GM19463 (cell line): ENCODE measurements at regions not wholly inside any gene's neighbourhood (a gene's known extent, or its start where the extent isn't known, plus 50 kb on each side); places are given as distances from the start of the nearest gene placed in this dataset.

Experiments used
- ATAC-seq: cut with Tn5 transposase; IDR thresholded peaks from one replicate; pipeline ENCODE4 v1.9.1; 2021; ENCODE audit warnings: mild to moderate bottlenecking, moderate library complexity; ENCODE audit not compliant: unreplicated experiment

GRCh38 chr9:18371141-18371540 lies 102.8 kb upstream of the ADAMTSL1 start:
- no peak for ATAC-seq

- ATAC-seq, result no peak
Observed at GRCh38 chr9:18371621-18372020, 102.3 kb upstream of the ADAMTSL1 start.

- ATAC-seq, result no peak
Observed at GRCh38 chr9:18379073-18379811, 94.7 kb upstream of the ADAMTSL1 start.

GRCh38 chr9:18382243-18382642 lies 91.7 kb upstream of the ADAMTSL1 start:
- no peak for ATAC-seq

- ATAC-seq, result no peak
Observed at GRCh38 chr9:18384066-18384465, 89.9 kb upstream of the ADAMTSL1 start.

- ATAC-seq, result no peak
Observed at GRCh38 chr9:18385696-18386490, 88.1 kb upstream of the ADAMTSL1 start.

GRCh38 chr9:18390393-18390792 lies 83.6 kb upstream of the ADAMTSL1 start:
- ATAC-seq, result no peak

GRCh38 chr9:18393340-18394130 lies 80.4 kb upstream of the ADAMTSL1 start:
- no peak for ATAC-seq

- no peak for ATAC-seq
Observed at GRCh38 chr9:18394847-18395351, 79.1 kb upstream of the ADAMTSL1 start.

GRCh38 chr9:18396102-18396728 lies 77.7 kb upstream of the ADAMTSL1 start:
- no peak for ATAC-seq

- no peak for ATAC-seq
Observed at GRCh38 chr9:18397076-18397475, 76.9 kb upstream of the ADAMTSL1 start.

GRCh38 chr9:18398038-18398437 lies 75.9 kb upstream of the ADAMTSL1 start:
- no peak for ATAC-seq

GRCh38 chr9:18404434-18405029 lies 69.4 kb upstream of the ADAMTSL1 start:
- no peak for ATAC-seq

GRCh38 chr9:18405240-18405639 lies 68.7 kb upstream of the ADAMTSL1 start:
- no peak for ATAC-seq

- ATAC-seq, result no peak
Observed at GRCh38 chr9:18410983-18411382, 63.0 kb upstream of the ADAMTSL1 start.

- no peak for ATAC-seq
Observed at GRCh38 chr9:18421391-18421790, 52.6 kb upstream of the ADAMTSL1 start.

- ATAC-seq, result no peak
Observed at GRCh38 chr9:18422296-18423036, 51.5 kb upstream of the ADAMTSL1 start.

GRCh38 chr9:18423791-18424531 lies 50.0 kb upstream of the ADAMTSL1 start:
- ATAC-seq, result no peak
